Lower lobe of right lung (tissue), 2 donors: ENCODE measurements at regions not wholly inside any gene's neighbourhood (a gene's known extent, or its start where the extent isn't known, plus 50 kb on each side); places are given as distances from the start of the nearest gene placed in this dataset.

Experiments
- ATAC-seq, 2 donors: fragments of 200-7000 bp; cut with Tn5 transposase; one replicate each; pipeline ENCODE4 v1.9.1; 2020 to 2022; ENCODE audit warnings: mild to moderate bottlenecking in 2 of 2, moderate library complexity in 2 of 2
- DNase-seq: peaks from one replicate; pipeline ENCODE4 v3.0.0-alpha.2; 2020
- H3K27ac ChIP-seq: fragments of 200-600 bp; one replicate; pipeline ENCODE4 v1.8.0; 2022
- H3K27me3 ChIP-seq: fragments of 200-600 bp; one replicate; pipeline ENCODE4 v1.8.0; 2022; ENCODE audit warnings: low read depth
- H3K36me3 ChIP-seq: fragments of 200-600 bp; one replicate; pipeline ENCODE4 v1.8.0; 2022; ENCODE audit warnings: mild to moderate bottlenecking
- H3K4me1 ChIP-seq: fragments of 200-600 bp; one replicate; pipeline ENCODE4 v1.8.0; 2022
- H3K4me3 ChIP-seq: fragments of 200-600 bp; one replicate; pipeline ENCODE4 v1.8.0; 2022; ENCODE audit warnings: mild to moderate bottlenecking
- H3K9me3 ChIP-seq: fragments of 200-600 bp; one replicate; pipeline ENCODE4 v1.8.0; 2022
- intact Hi-C: fragments of 100-400 bp; cut with DNase I; formaldehyde crosslinking; loops from one replicate; pipeline ENCODE4 v1.11.0; 2022
- TF ChIP-seq, protein P1 (sequence below): fragments of 200-600 bp; IDR thresholded peaks from one replicate; pipeline ENCODE4 v1.8.0; 2022; ENCODE audit warnings: antibody characterized with exemption, mild to moderate bottlenecking
- donor health status: DM: no; HTN: yes; CAD: no; lungs with severe emphysema.

- Histone ChIP-seq H3K4me3 (no peak overlapping the region), H3K27me3 (no peaks in the 10 kb centered on the region), H3K9me3 (no peaks in the 10 kb centered on the region), H3K27ac (no peak overlapping the region), H3K36me3 (no peaks in the 10 kb centered on the region), H3K4me1 (peaks cover 14% of the 10 kb centered on the region)
- intact Hi-C loops = no loop called here
- TF ChIP-seq, protein P1, sequence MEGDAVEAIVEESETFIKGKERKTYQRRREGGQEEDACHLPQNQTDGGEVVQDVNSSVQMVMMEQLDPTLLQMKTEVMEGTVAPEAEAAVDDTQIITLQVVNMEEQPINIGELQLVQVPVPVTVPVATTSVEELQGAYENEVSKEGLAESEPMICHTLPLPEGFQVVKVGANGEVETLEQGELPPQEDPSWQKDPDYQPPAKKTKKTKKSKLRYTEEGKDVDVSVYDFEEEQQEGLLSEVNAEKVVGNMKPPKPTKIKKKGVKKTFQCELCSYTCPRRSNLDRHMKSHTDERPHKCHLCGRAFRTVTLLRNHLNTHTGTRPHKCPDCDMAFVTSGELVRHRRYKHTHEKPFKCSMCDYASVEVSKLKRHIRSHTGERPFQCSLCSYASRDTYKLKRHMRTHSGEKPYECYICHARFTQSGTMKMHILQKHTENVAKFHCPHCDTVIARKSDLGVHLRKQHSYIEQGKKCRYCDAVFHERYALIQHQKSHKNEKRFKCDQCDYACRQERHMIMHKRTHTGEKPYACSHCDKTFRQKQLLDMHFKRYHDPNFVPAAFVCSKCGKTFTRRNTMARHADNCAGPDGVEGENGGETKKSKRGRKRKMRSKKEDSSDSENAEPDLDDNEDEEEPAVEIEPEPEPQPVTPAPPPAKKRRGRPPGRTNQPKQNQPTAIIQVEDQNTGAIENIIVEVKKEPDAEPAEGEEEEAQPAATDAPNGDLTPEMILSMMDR = no peak
- DNase-seq (no peak), ATAC-seq (peak; percentile 63 to 74)
Observed at GRCh38 chr18:46386788-46387187, 270.2 kb downstream of the LOXHD1 start.

DNA sequence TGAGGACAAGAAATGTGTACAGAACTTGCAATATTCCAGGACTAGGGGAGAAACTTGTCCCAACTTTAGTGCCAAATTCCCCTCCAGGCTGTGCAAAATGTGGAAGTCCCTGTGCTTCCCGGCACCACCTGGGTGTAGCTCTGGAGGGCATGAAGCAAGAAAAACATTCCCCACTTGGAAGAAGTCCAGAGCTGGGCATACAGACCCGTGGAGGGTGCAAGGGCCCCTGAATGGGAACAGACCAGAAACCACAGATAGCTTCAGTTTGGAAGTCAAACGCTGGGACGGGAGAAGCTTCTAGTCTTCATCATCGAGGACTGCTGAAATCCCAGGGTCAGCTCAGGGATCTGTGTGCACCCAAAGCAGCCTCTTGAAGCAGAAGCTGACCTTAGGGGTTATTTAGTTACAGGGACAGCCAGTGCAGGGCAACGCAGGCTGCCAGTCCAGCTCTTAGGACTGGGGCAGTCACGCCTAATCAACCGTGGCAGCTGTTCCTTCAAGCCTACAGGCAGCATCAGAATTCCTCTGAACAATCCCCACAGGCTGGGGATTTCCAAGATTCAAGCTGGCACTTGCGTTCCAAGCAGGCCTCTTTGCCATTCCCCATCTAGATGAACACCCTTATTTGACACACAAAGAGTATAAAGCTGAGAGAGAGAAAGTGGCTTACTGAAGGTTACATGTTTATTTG lies 269.4 kb downstream of the LOXHD1 start:
- Histone ChIP-seq H3K27me3 (no peaks in the 10 kb centered on the region), H3K9me3 (no peaks in the 10 kb centered on the region), H3K4me3 (no peak overlapping the region), H3K27ac (no peak overlapping the region), H3K4me1 (peaks cover 14% of the 10 kb centered on the region), H3K36me3 (no peaks in the 10 kb centered on the region)
- peak; percentile 45 to 80 for ATAC-seq
- intact Hi-C loops = no loop called here
- TF ChIP-seq, protein P1 = no peak
- DNase-seq = no peak

DNA sequence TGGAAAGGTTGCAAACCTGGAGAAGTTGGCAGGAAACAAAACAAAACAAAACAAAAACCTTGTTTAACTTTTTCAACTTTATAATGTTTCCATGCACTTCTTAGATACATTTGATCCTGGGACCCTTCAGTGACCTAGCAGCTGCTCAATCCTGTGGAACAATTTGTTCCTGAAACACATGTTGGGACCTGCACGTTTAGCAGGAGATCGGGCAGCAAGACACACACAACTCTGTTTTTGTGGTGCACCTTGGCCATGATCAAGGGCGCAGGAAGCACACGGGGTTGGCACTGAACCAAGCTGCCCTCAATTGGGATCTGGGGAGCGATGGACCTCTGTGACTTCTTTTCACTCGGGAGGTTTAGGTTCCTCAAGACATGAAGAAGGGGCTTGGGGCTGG lies 268.7 kb downstream of the LOXHD1 start:
- intact Hi-C loops = no loop called here
- H3K27me3 ChIP-seq = no peaks in the 10 kb centered on the region
- no peak overlapping the region for H3K27ac ChIP-seq
- H3K9me3 ChIP-seq = no peaks in the 10 kb centered on the region
- H3K4me3 ChIP-seq = no peak overlapping the region
- peaks cover 14% of the 10 kb centered on the region for H3K4me1 ChIP-seq
- TF ChIP-seq, protein P1 = no peak
- DNase-seq (no peak), ATAC-seq (no peak)
- no peaks in the 10 kb centered on the region for H3K36me3 ChIP-seq

DNA sequence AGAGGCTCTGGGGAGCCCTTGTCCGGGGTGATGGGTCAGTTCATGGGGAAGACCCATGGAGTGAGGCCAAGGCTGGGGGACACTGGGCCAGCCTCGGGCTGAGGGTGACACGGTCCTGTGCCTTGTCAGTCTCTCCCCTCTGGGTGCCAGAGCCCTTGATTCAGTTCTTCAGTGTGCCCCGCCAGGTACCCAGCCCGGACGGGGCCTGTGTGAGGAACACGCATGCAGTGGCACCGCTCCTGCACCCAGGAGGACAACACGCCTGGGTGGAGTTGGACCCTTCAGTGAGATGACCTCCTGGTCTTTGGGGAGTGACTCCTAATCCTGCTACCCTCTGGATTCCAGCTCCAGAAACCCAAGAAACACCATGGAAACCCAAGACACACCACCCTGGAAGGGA lies 264.4 kb downstream of the LOXHD1 start:
- Histone ChIP-seq H3K36me3 (no peaks in the 10 kb centered on the region), H3K9me3 (no peaks in the 10 kb centered on the region), H3K27ac (no peak overlapping the region), H3K4me1 (peaks cover 5% of the 10 kb centered on the region), H3K4me3 (no peak overlapping the region), H3K27me3 (no peaks in the 10 kb centered on the region)
- ATAC-seq (no peak), DNase-seq (no peak)
- TF ChIP-seq, protein P1 = no peak
- intact Hi-C loops = no loop called here

DNA sequence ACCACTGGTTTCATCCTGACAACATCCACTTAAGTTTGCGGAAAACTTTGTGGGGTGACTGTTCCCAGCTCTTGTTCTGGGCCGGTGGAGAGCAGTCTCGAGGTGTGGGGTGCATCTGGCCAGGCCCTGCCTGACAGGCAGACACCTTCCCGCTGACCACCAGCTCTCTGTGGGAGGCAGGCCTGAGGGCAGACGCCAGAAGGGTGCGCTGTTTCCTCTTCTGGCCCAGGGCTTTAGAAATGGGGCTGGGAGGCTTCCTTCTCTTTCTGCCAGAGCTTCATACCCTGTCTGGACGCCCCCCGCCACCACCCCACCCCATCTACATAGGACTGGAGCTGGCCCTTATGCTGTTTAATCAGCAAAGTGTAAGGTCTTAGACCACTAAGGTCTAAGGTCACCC lies 263.8 kb downstream of the LOXHD1 start:
- intact Hi-C loops = no loop called here
- ATAC-seq = no peak
- TF ChIP-seq, protein P1 = no peak

More for the DNA sequence above, 263.8 kb downstream of the LOXHD1 start:
- H3K27me3 ChIP-seq = no peaks in the 10 kb centered on the region
- no peaks in the 10 kb centered on the region for H3K36me3 ChIP-seq
- DNase-seq = no peak
- H3K27ac ChIP-seq = no peak overlapping the region
- H3K4me1 ChIP-seq = no peaks in the 10 kb centered on the region
- no peak overlapping the region for H3K4me3 ChIP-seq
- H3K9me3 ChIP-seq = no peaks in the 10 kb centered on the region
